Renal pelvis (tissue), 1 donor: ENCODE measurements at regions not wholly inside any gene's neighbourhood (a gene's known extent, or its start where the extent isn't known, plus 50 kb on each side); places are given as distances from the start of the nearest gene placed in this dataset.

Experiments
- DNase-seq: peaks from one replicate; pipeline ENCODE4 v3.0.0-alpha.2; 2013

DNA sequence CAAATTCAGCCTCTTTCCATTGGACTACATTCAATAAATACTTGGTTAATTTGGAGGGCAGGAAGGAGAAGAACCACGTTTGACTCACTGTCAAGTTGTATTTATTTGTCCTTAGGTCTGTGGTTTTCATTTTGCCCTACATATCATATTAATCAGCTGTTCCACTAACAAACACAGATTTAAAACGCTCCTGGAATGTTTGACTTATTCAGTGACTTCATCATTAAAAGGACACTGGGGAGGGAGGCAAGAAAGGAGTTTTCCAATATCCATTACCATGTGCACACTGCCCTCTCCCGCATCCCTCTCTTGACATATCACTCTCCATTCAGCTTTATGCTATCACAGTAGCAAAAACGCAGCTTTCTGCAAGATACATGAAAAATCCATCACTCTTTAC lies 98.2 kb upstream of the C1orf87 start:
- no peak for DNase-seq

- DNase-seq: no peak
Measured at GRCh38 chr1:60170709-60171108, 97.1 kb upstream of the C1orf87 start.

DNA sequence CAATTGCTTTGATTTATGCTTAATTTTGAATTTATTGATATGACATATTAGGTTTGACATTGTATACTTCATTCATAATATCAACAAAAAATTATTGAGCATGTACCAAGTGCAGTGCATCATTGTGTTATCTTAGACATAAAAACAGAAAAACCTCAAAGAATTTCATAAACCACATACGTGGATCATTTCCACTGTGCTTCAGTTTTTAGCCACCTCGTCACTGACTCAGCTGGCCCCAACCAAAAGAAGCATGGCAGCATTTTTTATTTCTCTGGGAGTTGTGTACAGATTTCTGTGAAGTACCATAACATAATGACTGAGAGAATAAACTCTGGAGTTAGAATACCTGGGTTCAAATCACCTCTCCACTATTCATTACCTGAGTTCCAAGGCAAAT lies 95.6 kb upstream of the C1orf87 start:
- no peak for DNase-seq

DNA sequence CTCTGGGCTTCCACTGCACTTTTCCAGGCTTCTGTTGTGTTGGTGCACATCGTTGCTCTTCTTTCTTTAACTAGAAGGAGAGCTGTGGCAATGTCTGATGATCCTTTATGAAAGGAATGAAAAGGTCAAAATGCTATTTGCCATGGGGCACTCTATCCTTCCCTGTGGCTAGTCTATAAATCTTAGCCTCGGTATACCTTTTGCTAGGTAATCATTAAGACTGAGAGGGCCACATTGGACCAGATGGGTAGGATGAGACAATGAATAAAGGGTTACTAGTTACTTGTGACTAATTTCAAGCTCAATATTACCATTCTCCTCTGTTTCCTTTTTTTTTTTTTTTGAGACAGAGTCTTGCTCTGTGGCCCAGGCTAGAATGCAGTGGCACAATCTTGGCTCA lies 89.4 kb upstream of the C1orf87 start:
- DNase-seq: no peak

- DNase-seq: no peak
Measured at GRCh38 chr1:60160141-60160540, 86.6 kb upstream of the C1orf87 start.

DNA sequence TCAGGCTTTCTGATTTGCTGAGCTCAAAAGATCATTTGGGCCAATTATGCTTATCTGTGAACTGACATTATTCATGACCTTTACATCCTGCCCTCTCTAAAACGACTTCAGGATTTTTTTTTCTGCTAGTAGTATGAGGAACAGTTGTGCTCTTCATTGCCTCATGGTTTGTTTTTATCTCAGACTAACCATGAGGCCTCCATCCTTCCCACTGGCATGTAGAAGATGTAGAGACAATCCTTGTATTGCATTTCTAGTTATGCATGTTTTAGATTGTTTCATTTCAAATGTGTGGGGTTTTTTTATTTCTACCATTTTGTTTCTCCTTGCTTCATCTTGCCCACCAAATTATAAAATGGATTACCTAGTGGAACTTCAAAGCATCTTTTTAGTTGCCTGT lies 82.8 kb upstream of the C1orf87 start:
- no peak for DNase-seq

DNA sequence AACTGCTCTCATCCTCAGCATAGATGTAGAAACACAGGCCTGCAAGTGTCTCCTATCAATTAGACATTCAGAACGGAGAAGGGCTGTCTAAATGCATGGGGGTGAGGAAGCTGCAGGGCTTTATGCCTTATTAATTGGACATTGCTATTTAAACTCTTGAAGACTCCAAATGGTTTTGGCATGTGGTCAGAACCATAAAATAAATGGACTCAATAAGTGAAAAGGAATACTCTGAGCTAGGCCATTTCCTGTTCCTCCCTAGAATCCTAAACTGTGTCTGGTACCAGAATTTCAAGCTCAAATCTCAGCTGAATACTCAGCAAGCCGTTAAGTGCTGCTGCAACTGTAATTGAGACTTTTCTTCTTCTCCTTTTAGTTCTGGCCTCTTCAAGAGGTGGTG lies 80.4 kb upstream of the C1orf87 start:
- DNase-seq: peak; percentile 40

- DNase-seq: no peak
Measured at GRCh38 chr1:60152891-60153290, 79.3 kb upstream of the C1orf87 start.

DNA sequence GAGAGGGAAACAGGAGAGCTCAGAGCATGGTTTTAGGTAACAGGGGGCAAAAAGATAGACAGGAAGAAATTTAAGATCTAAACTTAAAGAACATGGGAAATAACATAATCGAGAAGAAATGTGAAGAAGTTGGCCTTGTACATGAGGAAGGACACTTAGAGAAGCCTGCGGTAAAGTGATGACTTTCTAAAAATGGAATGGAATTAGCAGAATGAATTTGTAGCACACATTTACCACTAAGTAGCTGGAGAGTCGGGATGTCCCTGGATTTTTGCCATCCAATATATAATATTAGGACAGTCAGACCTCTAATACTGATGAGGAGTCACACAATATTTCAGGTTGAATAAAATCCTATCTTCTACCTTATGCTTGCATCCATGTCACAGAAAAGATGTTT lies 77.7 kb upstream of the C1orf87 start:
- DNase-seq: no peak

- no peak for DNase-seq
Measured at GRCh38 chr1:60149251-60149650, 75.7 kb upstream of the C1orf87 start.

GRCh38 chr1:60146884-60147283 lies 73.3 kb upstream of the C1orf87 start:
- no peak for DNase-seq

DNA sequence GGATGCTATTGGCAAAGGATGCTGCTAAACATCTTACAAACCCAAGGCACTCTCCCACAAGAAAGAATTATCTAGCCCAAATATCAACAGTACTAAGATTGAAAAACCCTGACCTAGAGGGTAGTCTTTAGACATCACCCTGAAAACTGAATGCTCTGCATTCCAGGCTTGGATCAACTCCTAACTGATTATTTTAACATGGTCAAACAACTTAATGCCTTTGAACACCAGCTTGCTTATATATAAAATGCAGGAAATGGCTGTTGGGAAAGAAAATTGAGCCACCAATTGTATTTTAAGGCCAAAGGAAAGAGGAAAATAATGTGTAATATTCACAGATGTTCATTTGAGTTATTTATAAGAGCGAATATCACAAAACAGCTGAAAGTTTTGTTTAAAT lies 72.2 kb upstream of the C1orf87 start:
- no peak for DNase-seq

DNA sequence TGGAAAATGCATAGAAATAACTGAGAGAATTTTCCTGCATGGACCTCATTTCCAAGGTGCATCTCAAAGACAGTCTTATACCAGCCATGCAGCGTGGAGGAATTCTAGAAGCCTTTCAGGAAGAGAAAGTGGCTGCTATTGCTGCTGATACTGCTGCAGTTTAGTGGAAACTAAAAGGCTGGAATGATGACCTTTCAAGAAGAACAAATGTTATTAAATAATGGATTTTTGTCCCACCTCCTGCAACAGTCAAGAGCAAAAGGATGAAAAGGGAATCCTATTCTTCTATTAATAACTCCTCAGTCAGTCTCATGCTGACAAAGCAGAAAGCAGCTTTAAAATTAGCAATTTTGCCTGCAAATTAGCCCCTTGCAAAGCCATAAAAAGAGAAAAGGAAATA lies 68.2 kb upstream of the C1orf87 start:
- DNase-seq: no peak

GRCh38 chr1:60141276-60141675 lies 67.7 kb upstream of the C1orf87 start:
- no peak for DNase-seq

DNA sequence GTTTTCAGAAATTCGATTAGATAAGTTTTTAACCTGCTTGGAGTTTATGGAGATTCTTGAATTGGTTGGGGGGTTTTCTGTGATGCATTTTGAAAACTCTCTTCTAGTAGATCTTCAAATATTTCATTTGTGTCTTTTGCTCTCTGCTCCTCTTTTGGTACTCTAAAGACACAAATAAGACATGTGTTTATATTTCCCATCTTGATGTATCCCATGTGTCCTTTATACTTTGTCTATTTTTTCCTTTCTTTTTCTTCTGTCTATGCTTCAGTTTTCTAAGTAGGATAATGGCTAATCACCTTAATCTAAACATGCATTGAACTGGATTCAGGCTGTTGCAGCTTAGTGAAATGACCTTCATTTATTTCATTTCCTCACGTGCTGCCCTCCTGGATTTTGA lies 63.8 kb upstream of the C1orf87 start:
- no peak for DNase-seq

DNA sequence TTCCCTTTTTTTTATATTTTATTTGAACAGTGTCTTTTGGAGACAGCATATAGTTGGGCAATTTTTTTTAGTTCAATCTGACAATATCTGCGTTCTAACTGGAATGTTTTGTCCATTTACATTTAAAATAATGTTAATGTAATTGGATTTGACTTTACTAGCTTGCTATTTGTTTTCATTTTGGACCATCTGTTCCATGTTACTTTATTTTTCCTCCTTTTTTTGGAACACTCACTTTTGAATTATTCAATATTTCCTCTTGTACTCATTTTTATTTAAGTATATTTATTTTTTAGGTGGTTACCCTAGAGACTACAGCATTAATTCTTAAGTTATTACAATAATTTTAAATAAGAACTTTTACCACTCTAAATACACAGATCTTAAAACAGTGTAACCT lies 62.8 kb upstream of the C1orf87 start:
- no peak for DNase-seq

DNA sequence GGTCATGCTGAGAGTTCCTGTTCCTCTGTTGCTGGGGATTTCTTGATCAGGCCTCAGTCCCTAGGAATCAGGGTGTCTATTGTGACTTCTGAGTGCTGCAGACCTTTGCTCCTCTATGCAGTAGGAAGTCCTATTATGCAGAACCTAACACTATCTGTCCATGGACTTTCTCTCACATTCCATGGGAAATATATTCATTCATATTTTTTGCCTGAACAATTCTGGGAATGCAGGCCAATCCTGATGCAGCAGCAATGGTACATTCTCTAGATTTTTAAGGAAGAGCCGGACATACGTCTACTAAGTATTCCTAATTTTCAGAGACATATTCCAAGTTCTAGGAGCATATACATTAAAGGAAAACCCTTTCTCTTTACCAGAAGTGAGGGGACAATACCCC lies 61.1 kb upstream of the C1orf87 start:
- no peak for DNase-seq

DNA sequence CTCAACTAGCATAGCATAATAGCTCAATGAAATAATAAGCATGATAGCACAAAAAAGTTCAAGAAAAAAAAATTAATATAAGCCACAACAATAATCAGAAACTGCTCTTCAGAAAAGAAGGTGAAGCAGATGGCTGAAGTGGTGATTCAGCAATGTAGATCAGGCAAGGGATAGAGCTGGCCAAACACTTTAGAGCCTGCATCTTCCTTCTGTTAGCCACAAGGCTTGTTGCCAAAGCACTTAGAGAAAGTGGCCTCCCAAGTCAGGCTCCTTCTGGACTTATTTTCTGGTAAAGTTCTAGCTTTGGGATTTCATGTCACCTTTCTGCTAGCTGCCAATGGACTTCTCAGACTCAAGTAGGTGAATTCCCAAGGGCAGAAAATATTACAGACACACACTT lies 60.3 kb upstream of the C1orf87 start:
- DNase-seq: no peak

GRCh38 chr1:60133000-60133673 lies 59.6 kb upstream of the C1orf87 start:
- no peak for DNase-seq

- no peak for DNase-seq
Measured at GRCh38 chr1:60132108-60132507, 58.5 kb upstream of the C1orf87 start.

DNA sequence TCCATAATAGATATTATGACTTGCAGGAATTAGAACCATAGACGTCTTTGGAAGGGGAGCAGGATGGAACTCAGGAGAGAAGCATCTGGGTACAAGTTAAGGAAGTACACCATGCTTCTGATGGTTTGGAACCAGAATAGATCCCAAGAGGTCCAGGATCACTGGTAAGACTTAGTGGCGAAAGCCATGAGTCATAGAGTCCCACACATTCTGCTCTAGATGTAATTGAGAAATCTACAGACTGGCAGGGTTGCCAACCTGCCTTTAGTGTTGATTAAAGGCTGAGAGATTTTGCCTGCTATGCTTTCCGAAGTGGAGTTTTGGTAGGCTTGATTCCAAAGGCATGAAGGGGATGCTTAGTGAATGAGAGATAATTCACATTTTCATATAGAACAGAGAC lies 57.1 kb upstream of the C1orf87 start:
- no peak for DNase-seq

- no peak for DNase-seq
Measured at GRCh38 chr1:60129911-60130310, 56.3 kb upstream of the C1orf87 start.

- no peak for DNase-seq
Measured at GRCh38 chr1:60126723-60127122, 53.2 kb upstream of the C1orf87 start.
